A549 (cell line): ENCODE measurements at regions not wholly inside any gene's neighbourhood (a gene's known extent, or its start where the extent isn't known, plus 50 kb on each side); places are given as distances from the start of the nearest gene placed in this dataset.

Experiments
- ATAC-seq, 2 experiments: fragments of 200-7000 bp in 1 of 2; fragments of >200 bp in 1 of 2; cut with Nextera tagmentation in 1 of 2; cut with Tn5 transposase in 1 of 2; 3 replicates each; pipeline versions ENCODE4 v1.8.0 to v1.9.1; 2018 to 2020; ENCODE audit warnings: mild to moderate bottlenecking in 1 of 2, moderate library complexity in 1 of 2
- CTCF ChIA-PET: fragments of 300-600 bp; sonication (Branson Sonifier 250); formaldehyde crosslinking; extraction: SDS; loops from one replicate; lab custom pipeline; 2021; ENCODE audit warnings: antibody characterized with exemption, inconsistent platforms; lab: Yijun Ruan, JAX
- POLR2A ChIA-PET: fragments of 350-600 bp; formaldehyde crosslinking; extraction: SDS; loops from one replicate; lab custom pipeline; 2021; ENCODE audit warnings: antibody characterized with exemption, inconsistent platforms; lab: Yijun Ruan, JAX
- DNase-seq, 2 experiments: peaks; one replicate each; pipeline versions ENCODE4 v3.0.0 to v3.0.0-alpha.2; 2011 to 2016; ENCODE audit warnings: low read depth in 1 of 2, low spot score in 1 of 2
- FAIRE-seq: peaks from 2 replicates; lab custom pipeline; 2011; peaks lifted over from hg19 to GRCh38; lab: Jason Lieb, UNC
- H3K27ac ChIP-seq, 2 experiments: fragments of >200 bp; sonication (Bioruptor Twin); formaldehyde crosslinking; 3 replicates each; pipeline ENCODE4 v1.5.1; 2016 to 2017
- H3K4me1 ChIP-seq: fragments of >200 bp; sonication (Bioruptor Twin); formaldehyde crosslinking; 3 replicates; pipeline ENCODE4 v1.6.1; 2016
- H3K4me2 ChIP-seq: fragments of >200 bp; sonication (Bioruptor Twin); formaldehyde crosslinking; 3 replicates; pipeline ENCODE4 v1.6.1; 2016
- H3K4me3 ChIP-seq: fragments of >200 bp; sonication (Bioruptor Twin); formaldehyde crosslinking; 3 replicates; pipeline ENCODE4 v1.5.1; 2016
- H3K9me3 ChIP-seq: fragments of >200 bp; sonication (Bioruptor Twin); formaldehyde crosslinking; 3 replicates; pipeline ENCODE4 v1.6.1; 2016
- ATOH8 ChIP-seq: fragments of 250-450 bp; sonication (Bioruptor Pico); IDR thresholded peaks from 2 replicates; pipeline ENCODE4 v1.5.0; 2020; ENCODE audit warnings: low read depth, mild to moderate bottlenecking, moderate library complexity
- CBX2 ChIP-seq: fragments of 200-600 bp; sonication (generic); IDR thresholded peaks from 2 replicates; pipeline ENCODE4 v1.6.1; 2016; ENCODE audit warnings: low read depth, mild to moderate bottlenecking, borderline replicate concordance
- CTCF ChIP-seq: fragments of >200 bp; sonication (Bioruptor Twin); formaldehyde crosslinking; IDR thresholded peaks from 3 replicates; pipeline ENCODE4 v1.5.1; 2016
- EHMT2 ChIP-seq: fragments of 200-600 bp; sonication (generic); IDR thresholded peaks from 2 replicates; pipeline ENCODE4 v1.6.1; 2016; ENCODE audit warnings: antibody characterized with exemption, low read depth, mild to moderate bottlenecking, moderate library complexity
- EP300 ChIP-seq, 2 experiments: fragments of >200 bp; sonication (Bioruptor Twin); formaldehyde crosslinking; IDR thresholded peaks; 2 replicates in 1 of 2; 3 replicates in 1 of 2; pipeline ENCODE4 v1.6.1; 2016 to 2017
- ESRRA ChIP-seq: fragments of 150-350 bp; IDR thresholded peaks from 2 replicates; pipeline ENCODE4 v1.6.1; 2014; ENCODE audit warnings: mild to moderate bottlenecking, low read length, borderline replicate concordance
- FOXS1 ChIP-seq: fragments of 250-450 bp; sonication (Bioruptor Pico); IDR thresholded peaks from 2 replicates; pipeline ENCODE4 v1.5.0; 2020; ENCODE audit warnings: mild to moderate bottlenecking, moderate library complexity
- HDAC2 ChIP-seq: fragments of 200-600 bp; sonication (generic); IDR thresholded peaks from 2 replicates; pipeline ENCODE4 v1.6.1; 2016
- HES2 ChIP-seq: fragments of >200 bp; sonication (Bioruptor Twin); formaldehyde crosslinking; IDR thresholded peaks from 2 replicates; pipeline ENCODE4 v1.6.1; 2016
- HMGXB4 ChIP-seq: fragments of 250-450 bp; sonication (Bioruptor Pico); IDR thresholded peaks from 2 replicates; pipeline ENCODE4 v1.5.0; 2021; ENCODE audit warnings: mild to moderate bottlenecking, moderate library complexity, borderline replicate concordance
- JUNB ChIP-seq: fragments of >200 bp; sonication (Bioruptor Twin); formaldehyde crosslinking; IDR thresholded peaks from 2 replicates; pipeline ENCODE4 v1.6.1; 2016
- MAFK ChIP-seq: fragments of 450-650 bp; IDR thresholded peaks from 2 replicates; pipeline ENCODE4 v1.6.1; 2014; ENCODE audit not compliant: partially characterized antibody
- POLR2AphosphoS2 ChIP-seq: conservative IDR thresholded peaks from 2 replicates; pipeline ENCODE4 v1.6.1; 2012; ENCODE audit warnings: low read length, improper control_type of control experiment, inconsistent platforms
- RARB ChIP-seq: fragments of 250-450 bp; sonication (Bioruptor Pico); IDR thresholded peaks from 2 replicates; pipeline ENCODE4 v1.8.0; 2021; ENCODE audit warnings: mild to moderate bottlenecking, moderate library complexity
- RNF2 ChIP-seq: fragments of 200-600 bp; sonication (generic); IDR thresholded peaks from 2 replicates; pipeline ENCODE4 v1.6.1; 2016; ENCODE audit warnings: low read depth, mild to moderate bottlenecking, antibody characterized with exemption, moderate library complexity, borderline replicate concordance
- SMC3 ChIP-seq: fragments of >200 bp; sonication (Bioruptor Twin); formaldehyde crosslinking; IDR thresholded peaks from 3 replicates; pipeline ENCODE4 v1.6.1; 2018; ENCODE audit warnings: inconsistent platforms
- SREBF2 ChIP-seq: fragments of 450-650 bp; IDR thresholded peaks from 2 replicates; pipeline ENCODE4 v1.6.1; 2014; ENCODE audit warnings: mild to moderate bottlenecking, moderate library complexity
- TP53 ChIP-seq: fragments of 250-450 bp; sonication (Bioruptor Pico); IDR thresholded peaks from 2 replicates; pipeline ENCODE4 v1.5.0; 2021; ENCODE audit warnings: mild to moderate bottlenecking, moderate library complexity
- USF2 ChIP-seq: fragments of 450-650 bp; IDR thresholded peaks from 2 replicates; pipeline ENCODE4 v1.6.1; 2014; ENCODE audit warnings: antibody characterized with exemption
- ZC3H11A ChIP-seq: fragments of 450-650 bp; IDR thresholded peaks from 2 replicates; pipeline ENCODE4 v1.6.1; 2014; ENCODE audit warnings: antibody characterized with exemption, mild to moderate bottlenecking
- WGBS: methylation state at CpG from one replicate; pipeline ENCODE4 v1.1.6; 2017; ENCODE audit errors: missing lambda C conversion rate; 5-methylcytosine and 5-hydroxymethylcytosine counted together

- TF ChIP-seq SREBF2 (no peak), HDAC2 (no peak), CTCF (peak; percentile 48), MAFK (no peak), SMC3 (peak; percentile 69), POLR2AphosphoS2 (no peak), CBX2 (no peak), HMGXB4 (CRISPR knock-in tag) (no peak), ATOH8 (no peak), HES2 (no peak), TP53 (CRISPR knock-in tag) (no peak)
- TF ChIP-seq, all 56 proteins: peak for 3
Observed at GRCh38 chr4:104064646-104065577, 345.1 kb upstream of the TACR3 start (continued).

GRCh38 chr4:104063341-104063740 is 343.6 kb upstream of the TACR3 start:
- no peaks in the 10 kb centered on the region for H3K9me3 ChIP-seq
- no peak overlapping the region for H3K4me3 ChIP-seq
- H3K4me1 ChIP-seq, result no peaks in the 10 kb centered on the region
- no peak for ATAC-seq
- no peak for FAIRE-seq
- WGBS, result 16% methylated on average over 2 of the region's 2 CpGs
- DNase-seq, result no peak
- no peak overlapping the region for H3K4me2 ChIP-seq
- POLR2A ChIA-PET, result no interaction called here
- TF ChIP-seq ESRRA, result no peak
- TF ChIP-seq CBX2, result no peak
- TF ChIP-seq EHMT2, result no peak
- TF ChIP-seq RARB (CRISPR knock-in tag), result no peak
- TF ChIP-seq RNF2, result no peak
- no peak for TF ChIP-seq EP300 (IDR thresholded peaks at IDR 0.05)
- TF ChIP-seq USF2, result no peak
- TF ChIP-seq, all 56 proteins: peak for 0
- H3K27ac ChIP-seq, result no peak overlapping the region
- CTCF ChIA-PET, result interaction anchor here (0.7 to 2.2 kb wide), 3 partner anchors 45 to 799 kb away, joined by 3 to 6 read pairs (median 6); no protein-coding TSS in a partner anchor

GRCh38 chr4:104044369-104044768 is 324.6 kb upstream of the TACR3 start:
- no peaks in the 10 kb centered on the region for H3K9me3 ChIP-seq
- no peak overlapping the region for H3K4me3 ChIP-seq
- no peak overlapping the region for H3K27ac ChIP-seq
- ChIA-PET CTCF (no interaction called here), POLR2A (no interaction called here)
- FAIRE-seq, result no peak
- no peak for ATAC-seq
- WGBS, result 22% methylated on average over 3 of the region's 3 CpGs
- H3K4me2 ChIP-seq, result no peak overlapping the region
- TF ChIP-seq HDAC2 (no peak), CTCF (no peak), JUNB (no peak), TP53 (CRISPR knock-in tag) (no peak), ZC3H11A (peak; percentile 34), FOXS1 (no peak)
- DNase-seq, result no peak
- no peaks in the 10 kb centered on the region for H3K4me1 ChIP-seq
